Mesodermal cell (in vitro differentiated cells): ENCODE measurements at regions not wholly inside any gene's neighbourhood (a gene's known extent, or its start where the extent isn't known, plus 50 kb on each side); places are given as distances from the start of the nearest gene placed in this dataset.
A peak's percentile ranks its signal among the peaks of the same experiment; 100 is the strongest.
"Not testable (repeated sequence)": the region's sequence is repeated elsewhere in the genome, so short reads cannot be mapped to it uniquely, and the experiment has no call there.

Experiments
- H3K27ac ChIP-seq: 2 replicates; pipeline ENCODE4 v1.7.0; 2013; ENCODE audit warnings: mild to moderate bottlenecking, low read depth, low read length, moderate library complexity; ENCODE audit not compliant: severe bottlenecking
- H3K36me3 ChIP-seq: 2 replicates; pipeline ENCODE4 v1.7.1; 2013; ENCODE audit warnings: mild to moderate bottlenecking, low read length, moderate library complexity; ENCODE audit not compliant: control insufficient read depth, insufficient read depth
- H3K4me1 ChIP-seq: one replicate; pipeline ENCODE4 v1.7.1; 2013; ENCODE audit warnings: mild to moderate bottlenecking, low read length; ENCODE audit not compliant: insufficient read depth, control insufficient read depth, poor library complexity, severe bottlenecking
- H3K4me3 ChIP-seq: 2 replicates; pipeline ENCODE4 v1.7.0; 2013; ENCODE audit warnings: low read length, control low read depth, mild to moderate bottlenecking; ENCODE audit not compliant: insufficient read depth, poor library complexity, severe bottlenecking; ENCODE audit errors: extremely low read depth
- H3K9me3 ChIP-seq: 2 replicates; pipeline ENCODE4 v1.7.1; 2013; ENCODE audit warnings: mild to moderate bottlenecking, low read length, moderate library complexity; ENCODE audit not compliant: control insufficient read depth
- WGBS, 2 experiments: methylation state at CpG; one replicate each; pipeline ENCODE4 v1.1.5; 2013; ENCODE audit warnings: missing lambda C conversion rate in 2 of 2; ENCODE audit not compliant: insufficient coverage in 2 of 2; 5-methylcytosine and 5-hydroxymethylcytosine counted together

DNA sequence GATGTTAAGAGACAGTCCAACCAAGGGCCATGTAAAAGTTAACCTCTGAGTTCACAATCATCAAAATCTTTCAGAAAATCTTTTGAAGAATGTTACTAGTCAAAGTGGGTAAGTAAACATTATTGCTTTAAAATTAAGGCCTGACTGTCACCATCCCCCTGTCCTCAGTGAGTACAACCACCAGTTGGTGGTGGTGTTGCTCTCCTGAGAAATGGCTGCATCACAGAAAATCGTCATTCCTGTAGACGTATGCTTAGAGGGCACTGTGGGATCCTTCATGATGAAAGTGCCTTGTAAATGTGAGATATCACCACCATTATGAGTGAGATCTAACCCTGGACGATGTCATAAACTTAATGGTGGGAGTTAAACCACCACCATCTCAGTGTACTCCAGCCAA lies 451.2 kb downstream of the RPS29 start:
- H3K36me3 ChIP-seq = no peaks in the 10 kb centered on the region
- no peak overlapping the region for H3K4me3 ChIP-seq
- H3K27ac ChIP-seq = no peak overlapping the region
- no peaks in the 10 kb centered on the region for H3K9me3 ChIP-seq
- no peaks in the 10 kb centered on the region for H3K4me1 ChIP-seq
- 80 to 83% methylated on average over 1 of the region's 3 CpGs for WGBS, 2 experiments

GRCh38 chr14:49121246-49121645 lies 464.9 kb downstream of the RPS29 start:
- no peak overlapping the region for H3K4me3 ChIP-seq
- 58 to 92% methylated on average over 2 of the region's 5 CpGs for WGBS, 2 experiments
- H3K27ac ChIP-seq = no peak overlapping the region
- H3K9me3 ChIP-seq = no peaks in the 10 kb centered on the region
- no peaks in the 10 kb centered on the region for H3K4me1 ChIP-seq
- H3K36me3 ChIP-seq = no peaks in the 10 kb centered on the region

GRCh38 chr14:49114161-49114893 lies 471.9 kb downstream of the RPS29 start:
- Histone ChIP-seq H3K27ac (no peak overlapping the region), H3K9me3 (no peaks in the 10 kb centered on the region), H3K36me3 (no peaks in the 10 kb centered on the region), H3K4me3 (no peak overlapping the region), H3K4me1 (no peaks in the 10 kb centered on the region)
- WGBS, 2 experiments = 89 to 96% methylated on average over 3 to 4 of the region's 6 CpGs

- peak overlapping the region; percentile 90 for H3K27ac ChIP-seq
- no peak overlapping the region for H3K4me3 ChIP-seq
- 33 to 69% methylated on average over 3 to 5 of the region's 8 CpGs for WGBS, 2 experiments
- H3K36me3 ChIP-seq = no peaks in the 10 kb centered on the region
- no peaks in the 10 kb centered on the region for H3K9me3 ChIP-seq
- H3K4me1 ChIP-seq = peaks cover 25% of the 10 kb centered on the region
Measured at GRCh38 chr14:49106741-49107667, 479.2 kb downstream of the RPS29 start.

- Histone ChIP-seq H3K4me1 (peaks cover 25% of the 10 kb centered on the region), H3K9me3 (no peaks in the 10 kb centered on the region), H3K36me3 (no peaks in the 10 kb centered on the region), H3K27ac (peak overlapping the region; percentile 90), H3K4me3 (no peak overlapping the region)
- no CpG with 5 or more reads among the region's 1 CpG for WGBS, 2 experiments
Measured at GRCh38 chr14:49105956-49106355, 480.2 kb downstream of the RPS29 start.

- H3K4me1 ChIP-seq = peaks cover 25% of the 10 kb centered on the region
- no peak overlapping the region for H3K4me3 ChIP-seq
- H3K9me3 ChIP-seq = no peaks in the 10 kb centered on the region
- H3K27ac ChIP-seq = peak overlapping the region; percentile 2
- WGBS, 2 experiments = 100% methylated on average over 3 of the region's 4 CpGs; no CpG with 5 or more reads in 1 of the 2 experiments
- no peaks in the 10 kb centered on the region for H3K36me3 ChIP-seq
Measured at GRCh38 chr14:49105512-49105911, 480.7 kb downstream of the RPS29 start.

DNA sequence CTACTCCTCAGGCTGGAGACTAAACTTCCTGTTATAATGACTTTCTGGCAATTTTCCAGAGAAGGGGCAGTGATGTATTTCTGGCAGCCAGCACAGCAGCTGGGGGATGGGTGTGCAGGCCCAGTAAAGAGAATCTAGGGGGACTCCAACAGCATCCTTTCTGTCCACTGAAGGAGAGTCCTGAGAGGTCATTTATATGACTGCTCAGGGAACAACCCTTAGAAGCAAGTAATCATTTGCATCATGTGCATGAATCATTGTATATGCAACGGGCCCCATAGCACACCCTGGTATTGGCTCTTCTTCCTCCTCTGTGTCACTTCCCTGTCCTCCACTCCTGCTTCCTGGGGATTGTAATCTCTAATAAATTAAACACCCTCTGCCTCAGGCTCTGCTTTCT lies 493.8 kb downstream of the RPS29 start:
- WGBS, 2 experiments = 100% methylated on average over 1 of the region's 1 CpG
- H3K9me3 ChIP-seq = no peaks in the 10 kb centered on the region
- H3K4me3 ChIP-seq = no peak overlapping the region
- H3K36me3 ChIP-seq = no peaks in the 10 kb centered on the region
- H3K4me1 ChIP-seq = peaks cover 8% of the 10 kb centered on the region
- H3K27ac ChIP-seq = no peak overlapping the region

DNA sequence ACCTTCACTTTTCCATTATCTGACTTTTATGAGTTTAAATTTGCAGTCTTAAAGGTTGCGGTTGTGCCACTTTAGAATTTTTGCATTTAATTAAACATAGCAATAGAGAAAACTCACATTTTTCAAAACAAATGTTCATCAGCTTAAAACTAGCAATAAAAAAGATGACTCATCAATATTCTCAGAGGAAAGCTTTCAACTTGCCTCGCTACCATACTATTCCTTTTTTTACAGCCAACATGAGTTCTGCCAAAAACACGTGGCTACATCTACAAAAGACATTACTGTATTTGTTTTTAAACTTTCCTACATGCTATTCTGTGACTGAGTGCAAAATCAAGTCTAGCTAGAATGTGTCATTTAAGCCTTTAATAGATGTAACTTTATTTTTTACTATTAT lies 497.1 kb downstream of the RPS29 start:
- Histone ChIP-seq H3K36me3 (no peaks in the 10 kb centered on the region), H3K4me3 (no peak overlapping the region), H3K4me1 (peaks cover 8% of the 10 kb centered on the region), H3K9me3 (no peaks in the 10 kb centered on the region), H3K27ac (no peak overlapping the region)
- WGBS, 2 experiments = 97 to 100% methylated on average over 1 to 2 of the region's 3 CpGs

DNA sequence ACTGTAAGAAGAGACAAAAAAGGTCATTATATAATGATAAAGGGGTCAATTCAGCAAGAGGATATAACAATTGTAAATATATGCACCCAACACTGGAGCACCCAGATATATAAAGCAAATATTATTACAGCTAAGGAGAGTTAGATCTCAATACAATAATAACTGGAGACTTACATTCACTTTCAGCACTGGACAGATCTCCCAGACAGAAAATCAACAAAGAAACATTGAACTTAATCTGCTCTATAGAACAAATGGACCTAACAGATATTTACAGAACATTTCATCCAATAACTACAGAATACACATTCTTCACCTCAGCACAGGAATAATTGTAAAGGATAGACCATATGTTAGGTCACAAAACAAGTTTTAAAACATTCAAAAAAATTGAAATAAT lies 512.9 kb downstream of the RPS29 start:
- not testable (repeated sequence) for H3K36me3 ChIP-seq, H3K27ac ChIP-seq, H3K9me3 ChIP-seq, H3K4me1 ChIP-seq, H3K4me3 ChIP-seq

DNA sequence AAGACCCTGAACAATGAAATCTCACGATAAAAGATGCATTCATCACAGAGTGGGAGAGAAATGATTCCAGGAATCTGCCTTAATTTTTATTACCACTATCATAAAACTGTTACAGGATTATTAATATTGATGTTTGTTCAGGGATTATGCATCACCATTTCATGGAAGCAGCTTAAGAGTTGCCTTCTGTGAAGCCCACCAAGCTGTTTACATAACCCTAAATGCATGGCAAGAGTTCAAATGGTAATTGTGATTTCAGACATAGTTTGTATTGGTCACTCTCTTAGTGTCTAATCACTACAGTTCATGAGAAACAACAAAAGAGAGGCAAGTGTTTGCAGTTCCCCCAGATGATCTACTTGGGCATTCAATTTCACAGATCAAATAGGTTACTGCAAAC lies 527.7 kb downstream of the RPS29 start:
- no peak overlapping the region for H3K27ac ChIP-seq
- no peak overlapping the region for H3K4me3 ChIP-seq
- H3K9me3 ChIP-seq = no peaks in the 10 kb centered on the region
- H3K36me3 ChIP-seq = no peaks in the 10 kb centered on the region
- H3K4me1 ChIP-seq = no peaks in the 10 kb centered on the region
- no CpG with 5 or more reads among the region's 1 CpG for WGBS, 2 experiments
